H4 (cell line): ENCODE measurements at regions not wholly inside any gene's neighbourhood (a gene's known extent, or its start where the extent isn't known, plus 50 kb on each side); places are given as distances from the start of the nearest gene placed in this dataset.
"Not testable (repeated sequence)": the region's sequence is repeated elsewhere in the genome, so short reads cannot be mapped to it uniquely, and the experiment has no call there.

ENCODE experiments used
- DNase-seq: peaks from one replicate; pipeline ENCODE4 v3.0.0-alpha.2; 2015; ENCODE audit warnings: low spot score

DNA sequence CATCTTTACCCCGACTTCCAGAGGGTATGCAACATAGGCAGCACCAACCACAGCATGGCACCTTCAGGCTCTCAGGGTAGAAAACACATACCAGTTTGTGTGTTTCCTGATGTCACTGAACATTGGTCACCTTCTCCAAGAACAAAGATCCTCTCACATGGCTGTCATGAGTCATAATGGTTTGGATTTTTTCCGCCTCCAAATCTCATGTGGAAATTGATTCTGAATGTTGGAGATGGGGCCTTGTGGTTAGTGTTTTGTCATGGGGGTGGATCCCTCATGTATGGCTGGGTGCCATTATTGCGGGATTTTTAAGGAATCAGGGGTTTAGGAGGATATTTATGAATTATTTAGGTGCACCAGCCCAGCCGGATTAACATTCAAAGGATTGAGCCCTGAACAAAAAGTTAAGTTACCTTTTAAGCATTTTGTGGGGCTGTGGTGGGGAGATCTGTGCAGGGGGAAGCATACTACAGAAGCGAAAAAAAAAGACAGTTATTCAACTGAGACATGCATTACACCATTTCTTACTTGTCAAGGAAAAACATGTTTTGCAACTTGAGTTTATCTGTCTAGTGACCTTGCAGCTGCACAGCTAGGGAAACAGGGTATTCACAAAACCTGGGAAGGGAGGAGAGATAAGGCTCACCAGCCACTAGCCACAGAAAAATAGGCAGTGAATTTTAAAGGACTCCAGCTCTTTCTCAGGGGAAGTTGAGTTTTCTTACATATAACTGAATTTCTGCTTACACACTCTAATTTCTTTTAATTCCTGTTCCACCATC, 774.1 kb upstream of the AUTS2 start:
- DNase-seq, result no peak

DNA sequence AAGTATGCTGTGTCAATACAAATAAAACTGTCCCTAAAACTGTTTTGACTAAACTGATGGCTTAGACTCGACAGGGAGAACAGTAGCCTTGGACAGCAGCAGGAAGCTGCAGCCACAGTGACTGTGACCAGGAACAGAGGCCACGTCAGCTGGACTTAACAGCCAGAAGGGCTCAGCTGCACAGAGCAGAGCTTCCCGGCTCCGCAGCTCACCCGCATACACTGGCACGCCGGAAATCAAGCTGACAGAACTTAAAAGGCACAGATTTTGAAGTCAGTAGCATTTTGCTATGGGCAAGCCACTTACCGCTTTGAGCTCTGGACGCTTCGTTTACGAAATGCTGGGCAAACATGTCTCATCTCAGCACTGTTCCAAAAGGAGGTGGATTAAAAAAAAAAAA, 769.7 kb upstream of the AUTS2 start:
- DNase-seq, result no peak

DNA sequence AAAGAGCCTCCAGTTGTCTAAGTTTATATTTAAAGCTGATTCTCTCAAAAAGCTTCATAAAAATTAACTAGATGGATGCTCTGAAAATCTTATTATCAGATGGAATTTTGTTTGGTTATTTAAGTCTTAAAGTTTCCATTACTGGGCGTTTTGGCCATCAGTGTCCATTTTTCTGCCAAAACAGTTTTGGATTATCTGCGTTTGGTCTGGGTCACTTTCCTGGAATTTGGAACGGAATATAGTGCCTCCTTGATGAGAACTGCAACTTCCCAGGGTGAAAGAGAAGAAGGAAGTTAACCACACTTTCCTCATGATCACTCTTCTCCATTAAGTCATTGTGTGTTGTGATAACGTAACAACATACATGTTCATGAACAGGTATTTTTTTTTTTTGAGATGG, 764.9 kb upstream of the AUTS2 start:
- no peak for DNase-seq

DNA sequence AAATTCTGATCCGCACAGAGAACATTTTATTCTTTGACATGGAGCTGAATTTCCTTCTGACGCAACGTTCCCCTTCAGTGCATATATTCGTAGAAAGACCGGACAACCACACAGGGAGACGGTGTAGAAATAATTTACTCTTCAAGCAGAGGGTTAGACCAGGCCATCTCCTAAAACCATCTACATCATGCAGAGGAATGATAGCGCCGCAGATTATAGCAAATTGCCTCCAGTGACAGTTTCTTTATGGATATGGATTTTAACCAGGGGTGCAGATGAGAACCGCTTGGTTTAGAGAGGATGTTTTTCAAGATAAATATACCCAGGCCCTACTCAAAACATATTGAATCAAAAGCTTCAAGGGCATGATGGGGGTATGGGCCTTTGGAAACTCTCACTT, 759.3 kb upstream of the AUTS2 start:
- DNase-seq, result no peak

DNA sequence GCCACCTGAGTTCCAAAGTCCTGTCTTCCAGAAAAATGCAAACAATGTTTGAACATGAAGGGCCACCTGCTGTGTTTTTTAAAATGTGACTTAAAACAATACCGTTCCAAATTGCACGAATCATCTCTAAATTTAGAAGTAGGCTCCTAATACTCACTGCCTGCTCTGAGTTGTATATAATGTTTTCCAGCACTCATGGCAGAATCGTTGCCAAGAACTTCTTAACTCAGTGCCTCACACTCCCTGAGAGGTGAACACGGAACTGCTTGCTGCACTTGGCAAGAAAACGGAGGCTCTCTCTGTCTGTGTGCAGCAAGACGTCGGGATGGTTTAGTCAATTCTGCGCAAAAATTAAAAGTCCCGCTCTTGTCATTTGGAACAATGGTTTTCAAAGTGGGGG, 757.3 kb upstream of the AUTS2 start:
- DNase-seq, result no peak

DNA sequence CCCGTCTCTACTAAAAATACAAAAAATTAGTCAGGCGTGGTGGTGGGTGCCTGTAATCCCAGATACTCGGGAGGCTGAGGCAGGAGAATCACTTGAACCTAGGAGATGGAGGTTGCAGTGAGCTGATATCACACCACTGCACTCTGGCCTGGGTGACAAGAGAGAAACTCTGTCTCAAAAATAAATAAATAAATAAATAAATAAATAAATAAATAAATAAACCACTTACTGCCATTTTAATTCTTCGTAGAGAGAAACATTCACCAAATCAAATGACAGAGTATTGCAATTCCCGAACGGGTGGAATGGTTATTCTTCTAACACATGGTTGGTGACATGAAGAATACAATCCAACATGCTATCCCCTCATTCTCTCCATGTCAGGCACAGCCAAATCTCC, 754.3 kb upstream of the AUTS2 start:
- DNase-seq, result not testable (repeated sequence)

DNA sequence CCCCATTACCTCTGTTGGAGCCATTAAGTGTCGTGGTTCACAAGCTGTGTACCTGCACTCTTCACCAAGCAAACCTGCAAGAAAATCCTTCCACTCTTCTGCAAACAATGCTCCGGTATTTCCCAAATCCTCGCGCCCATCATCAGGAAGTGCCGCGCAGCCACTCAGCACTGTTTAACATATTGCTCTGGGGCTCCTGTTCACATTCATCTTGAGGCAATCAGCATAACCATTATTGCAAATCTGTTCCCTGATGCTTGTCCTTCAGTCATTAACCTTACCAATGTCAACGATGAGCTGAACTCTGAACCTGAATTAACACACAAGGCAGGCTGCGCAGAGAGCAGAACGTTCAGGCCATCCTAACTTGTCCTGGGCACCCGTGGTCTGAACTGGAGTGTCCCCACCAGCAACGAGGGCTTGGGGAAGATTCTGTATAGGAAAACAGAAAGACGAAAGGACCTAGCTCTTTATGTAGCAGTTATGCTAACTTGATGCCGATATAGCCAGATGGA, 751.4 kb upstream of the AUTS2 start:
- DNase-seq, result no peak

DNA sequence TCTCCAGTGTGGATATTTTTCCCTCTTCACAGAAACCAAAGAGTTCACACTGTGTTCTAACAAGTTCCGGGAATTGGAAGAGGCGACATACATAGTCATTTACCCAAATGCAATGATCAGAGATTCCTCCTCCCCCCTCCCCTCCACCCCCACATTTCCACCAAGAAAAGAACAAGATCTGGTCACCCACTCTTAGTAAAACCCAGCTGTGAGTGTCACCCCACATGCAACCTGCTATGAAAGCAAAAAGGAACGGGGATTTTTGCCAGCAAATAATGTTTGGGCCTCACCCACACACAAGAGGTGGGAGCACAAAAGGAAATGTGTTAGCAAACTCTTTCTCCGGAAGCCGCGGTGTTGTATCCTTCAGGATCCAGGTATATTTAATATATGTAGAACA, 745.0 kb upstream of the AUTS2 start:
- no peak for DNase-seq

DNA sequence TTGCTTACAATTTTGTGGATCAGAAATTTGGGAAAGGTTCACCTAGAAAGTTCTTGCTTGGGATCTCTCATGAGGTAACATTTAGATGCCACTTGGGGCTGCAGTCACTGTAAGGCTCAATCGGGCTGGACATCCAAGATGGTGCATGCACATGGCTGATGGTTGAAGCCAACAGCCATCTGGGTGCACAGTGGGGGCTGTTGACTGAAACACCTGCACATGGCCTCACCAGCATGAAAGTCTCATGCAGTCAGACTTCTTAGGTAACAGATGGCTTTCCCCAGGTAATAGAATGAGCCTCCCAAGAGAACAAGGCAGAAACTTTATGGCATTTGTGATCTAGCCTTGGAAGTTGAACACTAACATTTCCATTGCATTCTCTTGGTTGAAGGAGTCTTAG, 740.7 kb upstream of the AUTS2 start:
- DNase-seq, result no peak

DNA sequence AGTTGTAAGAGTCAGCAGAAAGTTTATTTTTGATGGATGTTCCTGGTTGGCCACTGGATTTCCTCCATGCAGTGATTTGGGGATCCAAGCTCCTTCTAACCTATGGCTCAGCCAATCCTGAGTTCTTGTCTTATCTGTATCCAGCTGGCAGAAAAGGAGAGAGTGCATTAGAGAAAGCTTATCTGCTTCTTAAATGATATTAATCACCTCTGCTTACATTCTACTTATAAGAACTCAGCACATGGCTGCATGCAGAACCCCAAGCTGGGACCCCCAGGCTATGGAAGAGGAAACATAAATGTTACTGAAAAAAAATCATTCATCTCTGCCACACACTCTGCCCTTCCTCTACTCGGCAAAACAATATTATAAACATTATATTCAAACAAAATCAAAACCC, 739.8 kb upstream of the AUTS2 start:
- no peak for DNase-seq

DNA sequence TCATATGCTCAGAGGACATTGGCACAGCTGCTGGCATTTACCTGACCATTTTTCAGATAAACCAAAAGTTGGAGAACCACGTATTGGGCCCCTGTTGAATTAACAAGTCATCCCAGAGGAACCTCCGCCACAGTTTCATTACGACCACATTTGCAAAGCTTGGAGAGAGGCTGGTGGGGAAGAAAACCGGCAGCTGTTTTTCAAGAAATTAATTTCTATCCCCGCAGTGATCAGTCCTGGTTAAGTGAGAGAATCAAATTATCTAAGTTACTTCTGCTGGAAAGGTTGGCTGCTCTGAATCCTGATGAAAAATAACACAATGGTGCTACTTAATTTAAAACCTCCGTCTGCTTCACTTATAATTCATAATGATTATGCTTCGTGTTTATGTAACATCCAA, 737.1 kb upstream of the AUTS2 start:
- no peak for DNase-seq

DNA sequence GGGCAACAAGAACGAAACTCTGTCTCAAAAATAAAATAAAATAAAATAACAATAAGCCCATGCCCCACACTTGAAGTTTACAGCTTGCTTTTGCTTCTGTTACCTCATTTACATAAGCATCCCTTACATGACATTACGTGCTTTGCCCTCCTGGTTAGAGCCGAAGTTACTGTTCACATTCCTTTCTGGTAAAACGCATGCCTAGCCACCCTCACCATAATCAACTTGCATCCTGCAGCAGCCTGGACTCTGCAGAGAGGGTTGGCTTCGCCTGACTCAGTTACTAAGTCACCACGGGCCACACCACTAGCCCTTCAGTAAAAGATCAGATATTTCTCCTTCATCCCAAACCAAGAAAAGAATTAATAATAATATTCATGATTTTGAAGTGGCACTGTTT, 736.0 kb upstream of the AUTS2 start:
- DNase-seq, result no peak

DNA sequence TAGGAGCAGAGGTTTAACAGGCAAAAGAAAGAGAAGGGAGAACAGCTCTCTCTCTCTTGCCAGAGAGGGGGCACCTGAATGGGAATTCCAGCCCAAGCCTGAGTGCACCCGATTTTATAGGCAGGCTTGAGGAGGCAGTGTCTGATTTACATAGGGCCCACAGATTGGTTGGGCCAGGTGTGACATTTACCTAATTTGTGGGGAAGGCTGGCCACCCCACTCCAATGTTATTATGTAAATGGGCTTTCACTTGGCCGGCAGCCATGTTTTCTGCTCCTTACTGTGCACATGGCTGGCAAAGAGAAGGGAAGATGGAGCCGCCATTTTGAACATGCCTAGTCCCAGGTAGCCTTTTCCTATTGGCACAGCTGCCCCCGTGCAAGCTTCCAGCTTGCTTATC, 735.5 kb upstream of the AUTS2 start:
- no peak for DNase-seq

DNA sequence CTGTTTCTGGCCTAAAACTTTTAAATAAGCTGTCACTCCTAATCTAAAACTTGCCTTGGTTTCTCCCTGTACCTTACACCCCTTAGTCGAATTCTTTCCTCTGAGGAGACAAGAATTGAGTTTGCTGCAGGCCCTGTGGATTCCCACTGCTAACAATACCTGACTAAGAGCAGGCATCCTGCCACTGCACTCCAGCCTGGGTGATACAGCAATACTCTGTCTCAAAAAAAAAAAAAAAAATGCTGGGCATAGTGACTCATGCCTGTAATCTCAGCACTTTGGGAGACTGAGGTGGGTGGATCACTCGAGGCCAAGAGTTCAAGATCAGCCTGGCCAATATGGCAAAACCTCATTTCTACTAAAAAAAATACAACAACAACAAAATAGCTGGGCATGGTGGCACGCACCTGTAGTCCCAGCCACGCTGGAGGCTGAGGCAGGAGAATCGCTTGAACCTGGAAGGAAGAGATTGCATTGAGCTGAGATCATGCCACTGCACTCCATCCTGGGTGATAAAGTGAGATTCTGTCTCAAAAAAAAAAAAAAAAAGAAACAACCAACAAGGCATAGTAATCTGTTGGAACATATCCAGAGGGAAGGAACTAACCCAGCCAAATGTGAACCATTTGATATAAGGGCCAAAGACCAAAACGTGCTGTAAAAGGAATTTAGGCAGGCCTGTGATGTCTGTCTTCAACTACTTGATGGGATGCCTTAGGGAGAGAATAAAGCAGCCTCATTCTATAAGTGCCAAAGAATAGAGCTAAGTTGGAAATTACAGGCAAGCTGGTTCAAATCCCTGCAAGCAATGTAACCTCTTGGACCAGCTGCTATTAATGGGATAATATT, 732.7 kb upstream of the AUTS2 start:
- DNase-seq, result peak; percentile 64

DNA sequence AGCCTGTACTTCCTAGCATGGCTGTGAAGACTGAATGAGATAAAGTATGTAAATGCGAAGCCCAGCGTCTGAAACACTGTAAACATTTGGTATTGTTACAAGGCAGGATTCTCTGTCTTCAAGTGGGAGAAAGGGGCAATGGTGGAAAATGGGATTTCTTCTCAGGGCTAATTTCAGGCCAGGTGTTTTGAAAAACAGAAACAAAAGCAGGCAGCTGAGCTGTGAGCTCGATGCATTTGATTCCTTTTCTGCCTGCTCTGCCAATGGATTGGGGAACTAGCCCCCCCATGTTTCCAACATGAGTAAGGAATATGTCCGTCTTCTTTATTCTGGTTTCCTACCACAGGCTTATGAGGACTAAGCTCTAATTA, 732.1 kb upstream of the AUTS2 start:
- DNase-seq, result no peak

DNA sequence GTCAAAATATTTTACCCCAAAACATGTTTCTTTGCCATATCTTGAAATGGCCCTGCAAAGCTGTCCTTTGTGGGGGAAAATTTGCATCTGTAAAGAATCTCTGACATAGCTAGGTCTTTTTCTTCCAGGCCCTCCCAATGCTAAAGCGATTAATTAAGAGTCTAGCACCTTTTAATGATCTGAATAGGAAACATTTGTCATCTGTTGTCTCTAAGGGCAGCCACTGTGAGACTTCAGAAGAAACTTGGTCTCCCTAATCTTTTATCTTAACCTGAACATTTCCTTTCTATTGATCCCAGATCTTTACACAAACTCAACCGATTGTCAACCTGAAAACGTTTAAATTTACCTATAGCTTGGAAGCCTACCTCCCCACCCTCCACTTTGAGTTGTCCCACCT, 731.6 kb upstream of the AUTS2 start:
- not testable (repeated sequence) for DNase-seq

DNA sequence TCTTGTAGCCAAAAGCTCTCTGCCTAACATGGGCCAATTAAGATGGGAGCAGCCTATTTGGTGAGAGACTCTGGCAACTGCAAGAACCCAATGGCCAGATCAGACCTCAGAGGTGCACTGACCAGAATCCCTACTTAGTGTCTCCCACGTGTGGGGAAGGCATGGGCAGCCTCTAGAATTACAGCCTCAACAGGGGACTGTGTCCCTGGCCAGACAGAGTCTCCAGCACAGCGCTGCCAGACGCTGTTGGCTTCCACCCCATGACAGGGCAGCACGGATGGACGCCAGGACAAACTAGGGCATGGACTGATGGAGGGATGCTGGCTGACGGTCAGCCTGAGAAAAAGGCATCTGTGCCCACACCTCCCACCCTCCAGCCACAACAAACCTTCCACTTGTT, 729.3 kb upstream of the AUTS2 start:
- DNase-seq, result no peak

DNA sequence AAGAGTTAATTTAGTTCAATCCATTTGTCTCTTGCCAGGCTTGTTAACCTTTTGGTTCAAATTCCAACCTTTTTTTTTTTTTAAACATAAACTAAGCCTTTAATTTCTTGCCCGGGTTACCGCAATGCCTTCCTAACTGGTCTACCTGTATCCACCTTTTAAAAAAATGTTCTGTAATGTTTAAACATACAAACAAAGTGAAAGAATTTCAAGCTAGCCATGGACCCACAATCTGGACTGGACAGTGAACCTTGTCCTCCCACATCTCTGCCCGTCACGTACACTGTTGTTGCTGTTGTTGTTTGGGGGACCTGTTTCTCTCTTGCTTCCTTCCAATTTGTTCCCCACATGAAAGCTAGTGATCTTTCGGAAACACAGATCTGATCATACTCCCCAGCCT, 724.7 kb upstream of the AUTS2 start:
- no peak for DNase-seq

DNA sequence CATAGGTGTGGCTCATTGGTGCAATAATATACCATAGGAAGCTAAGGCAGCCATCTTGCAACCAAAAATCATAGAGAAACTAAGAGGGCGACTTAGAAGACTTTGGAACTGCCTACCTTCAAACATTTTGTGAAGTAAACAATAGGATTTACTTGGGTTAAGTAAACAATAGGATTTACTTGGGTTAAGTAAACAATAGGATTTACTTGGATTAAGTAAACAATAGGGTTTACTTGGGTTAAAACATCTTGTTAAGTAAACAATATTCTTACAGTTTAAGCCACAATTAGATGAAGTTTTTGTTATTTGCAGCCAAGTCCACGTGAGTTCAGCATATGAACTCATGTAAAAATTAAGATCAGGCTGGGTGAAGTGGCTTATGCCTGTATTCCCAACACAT, 722.4 kb upstream of the AUTS2 start:
- no peak for DNase-seq

DNA sequence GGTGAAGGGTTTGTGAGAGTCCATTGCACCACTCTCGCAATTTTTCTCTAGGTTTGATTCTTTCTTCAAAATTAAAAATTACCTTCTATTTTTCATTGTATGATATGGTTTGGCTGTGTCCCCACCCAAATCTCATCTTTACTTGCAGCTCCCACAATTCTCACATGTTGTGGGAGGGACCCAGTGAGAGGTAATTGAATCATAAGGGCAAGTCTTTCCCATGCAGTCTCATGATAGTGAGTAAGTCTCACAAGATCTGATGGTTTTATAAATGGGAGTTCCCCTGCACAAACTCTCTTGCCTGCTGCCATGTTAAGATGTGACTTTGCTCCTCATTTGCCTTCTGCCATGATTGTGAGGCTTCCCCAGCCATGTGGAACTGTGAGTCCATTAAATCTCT, 711.2 kb upstream of the AUTS2 start:
- not testable (repeated sequence) for DNase-seq

DNA sequence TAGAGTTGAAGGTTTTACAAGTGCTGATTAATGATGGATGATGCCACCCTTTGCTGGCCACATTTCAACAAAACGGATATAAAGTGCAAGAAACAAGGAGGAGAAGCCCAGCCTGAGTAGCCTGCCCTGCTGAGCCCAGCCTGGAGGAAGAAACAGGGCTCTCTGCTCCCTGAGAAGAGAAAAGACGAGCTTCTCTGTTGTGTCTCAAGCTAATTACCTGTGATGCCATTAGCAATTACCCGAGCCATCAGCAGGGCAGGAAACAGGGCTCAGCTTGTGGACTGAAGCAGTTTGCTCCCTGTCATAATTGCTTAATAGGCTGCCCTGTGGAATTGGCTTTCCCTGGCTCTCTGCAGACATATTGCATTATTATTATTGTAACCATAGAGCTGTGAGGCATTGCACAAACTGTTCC, 709.3 kb upstream of the AUTS2 start:
- DNase-seq, result no peak

DNA sequence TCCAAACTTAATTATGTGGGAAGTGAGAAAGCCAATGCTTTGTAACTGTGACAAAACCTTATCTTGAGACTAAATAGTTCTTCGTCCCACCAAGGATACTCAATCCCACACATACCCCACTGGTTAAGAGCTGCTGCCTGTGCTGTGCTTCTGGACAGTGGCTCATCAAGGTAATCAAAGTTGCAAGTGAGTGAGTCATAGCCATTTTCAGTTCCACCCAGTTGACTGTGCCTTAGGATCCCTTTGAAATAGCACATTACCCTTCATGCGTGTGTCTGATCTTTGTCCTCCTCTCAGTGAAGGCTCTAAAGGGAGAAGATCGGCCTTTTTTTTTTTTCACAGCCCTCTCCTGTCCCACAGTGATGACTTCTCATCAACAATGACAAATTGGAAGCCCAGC, 706.0 kb upstream of the AUTS2 start:
- peak; percentile 35 for DNase-seq

DNA sequence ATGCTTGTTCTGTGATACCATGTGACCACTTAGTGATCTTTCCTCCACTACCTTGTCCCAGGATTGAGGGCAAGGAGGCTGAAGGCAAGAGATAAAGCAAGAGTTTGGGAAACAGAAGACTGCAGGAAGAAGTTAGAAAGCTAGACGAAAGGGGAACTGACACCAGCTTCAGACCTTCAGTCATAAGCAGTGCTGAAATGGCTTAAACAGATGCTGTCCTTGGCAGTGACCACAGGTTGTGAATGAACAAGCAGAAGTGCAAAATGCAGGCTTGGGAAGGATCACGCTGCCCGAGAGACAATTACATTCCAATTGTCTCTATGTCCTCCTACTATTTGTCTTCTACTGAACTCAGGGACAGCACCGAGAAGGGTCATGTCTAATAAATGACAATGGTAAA, 704.9 kb upstream of the AUTS2 start:
- DNase-seq, result no peak
